A549 (cell line): ENCODE measurements at regions not wholly inside any gene's neighbourhood (a gene's known extent, or its start where the extent isn't known, plus 50 kb on each side); places are given as distances from the start of the nearest gene placed in this dataset.

Experiments used
- ATAC-seq, 2 experiments: fragments of 200-7000 bp in 1 of 2; fragments of >200 bp in 1 of 2; cut with Nextera tagmentation in 1 of 2; cut with Tn5 transposase in 1 of 2; 3 replicates each; pipeline versions ENCODE4 v1.8.0 to v1.9.1; 2018 to 2020; ENCODE audit warnings: mild to moderate bottlenecking in 1 of 2, moderate library complexity in 1 of 2
- CTCF ChIA-PET: fragments of 300-600 bp; sonication (Branson Sonifier 250); formaldehyde crosslinking; extraction: SDS; loops from one replicate; lab custom pipeline; 2021; ENCODE audit warnings: antibody characterized with exemption, inconsistent platforms; lab: Yijun Ruan, JAX
- POLR2A ChIA-PET: fragments of 350-600 bp; formaldehyde crosslinking; extraction: SDS; loops from one replicate; lab custom pipeline; 2021; ENCODE audit warnings: antibody characterized with exemption, inconsistent platforms; lab: Yijun Ruan, JAX
- DNase-seq, 2 experiments: peaks; one replicate each; pipeline versions ENCODE4 v3.0.0 to v3.0.0-alpha.2; 2011 to 2016; ENCODE audit warnings: low read depth in 1 of 2, low spot score in 1 of 2
- FAIRE-seq: peaks from 2 replicates; lab custom pipeline; 2011; peaks lifted over from hg19 to GRCh38; lab: Jason Lieb, UNC
- H3K27ac ChIP-seq, 2 experiments: fragments of >200 bp; sonication (Bioruptor Twin); formaldehyde crosslinking; 3 replicates each; pipeline ENCODE4 v1.5.1; 2016 to 2017
- H3K4me1 ChIP-seq: fragments of >200 bp; sonication (Bioruptor Twin); formaldehyde crosslinking; 3 replicates; pipeline ENCODE4 v1.6.1; 2016
- H3K4me2 ChIP-seq: fragments of >200 bp; sonication (Bioruptor Twin); formaldehyde crosslinking; 3 replicates; pipeline ENCODE4 v1.6.1; 2016
- H3K4me3 ChIP-seq: fragments of >200 bp; sonication (Bioruptor Twin); formaldehyde crosslinking; 3 replicates; pipeline ENCODE4 v1.5.1; 2016
- H3K9me3 ChIP-seq: fragments of >200 bp; sonication (Bioruptor Twin); formaldehyde crosslinking; 3 replicates; pipeline ENCODE4 v1.6.1; 2016
- BCL3 ChIP-seq: fragments of >200 bp; sonication (Bioruptor Twin); formaldehyde crosslinking; IDR thresholded peaks from 3 replicates; pipeline ENCODE4 v1.6.1; 2016
- CBX8 ChIP-seq: fragments of 200-600 bp; sonication (generic); IDR thresholded peaks from 2 replicates; pipeline ENCODE4 v1.6.1; 2016
- CEBPB ChIP-seq, 2 experiments: fragments of >200 bp in 1 of 2; sonication (Bioruptor Twin) in 1 of 2; formaldehyde crosslinking in 1 of 2; IDR thresholded peaks; 2 replicates each; pipeline ENCODE4 v1.6.1; 2012 to 2016
- CHD2 ChIP-seq: fragments of 150-350 bp; IDR thresholded peaks from 2 replicates; pipeline ENCODE4 v1.6.1; 2014; ENCODE audit warnings: low read length; ENCODE audit not compliant: partially characterized antibody
- EHMT2 ChIP-seq: fragments of 200-600 bp; sonication (generic); IDR thresholded peaks from 2 replicates; pipeline ENCODE4 v1.6.1; 2016; ENCODE audit warnings: antibody characterized with exemption, low read depth, mild to moderate bottlenecking, moderate library complexity
- EP300 ChIP-seq, 2 experiments: fragments of >200 bp; sonication (Bioruptor Twin); formaldehyde crosslinking; IDR thresholded peaks; 2 replicates in 1 of 2; 3 replicates in 1 of 2; pipeline ENCODE4 v1.6.1; 2016 to 2017
- FOSB ChIP-seq: fragments of 250-450 bp; sonication (Bioruptor Pico); IDR thresholded peaks from 2 replicates; pipeline ENCODE4 v1.5.0; 2020; ENCODE audit warnings: mild to moderate bottlenecking, moderate library complexity
- FOSL2 ChIP-seq, 2 experiments: fragments of 450-650 bp in 1 of 2; fragments of >200 bp in 1 of 2; sonication (Bioruptor Twin) in 1 of 2; formaldehyde crosslinking; IDR thresholded peaks; 2 replicates each; pipeline versions ENCODE4 v1.5.0 to v1.6.1; 2016 to 2020; ENCODE audit warnings: mild to moderate bottlenecking in 1 of 2, moderate library complexity in 1 of 2
- HES2 ChIP-seq: fragments of >200 bp; sonication (Bioruptor Twin); formaldehyde crosslinking; IDR thresholded peaks from 2 replicates; pipeline ENCODE4 v1.6.1; 2016
- HOXA7 ChIP-seq: fragments of 250-450 bp; sonication (Bioruptor Pico); IDR thresholded peaks from 2 replicates; pipeline ENCODE4 v1.5.0; 2020; ENCODE audit warnings: mild to moderate bottlenecking, moderate library complexity
- HOXB13 ChIP-seq: fragments of 250-450 bp; sonication (Bioruptor Pico); IDR thresholded peaks from 2 replicates; pipeline ENCODE4 v1.5.0; 2020; ENCODE audit warnings: low read depth, mild to moderate bottlenecking, moderate library complexity
- JUNB ChIP-seq: fragments of >200 bp; sonication (Bioruptor Twin); formaldehyde crosslinking; IDR thresholded peaks from 2 replicates; pipeline ENCODE4 v1.6.1; 2016
- KDM1A ChIP-seq: fragments of 200-600 bp; sonication (generic); IDR thresholded peaks from 2 replicates; pipeline ENCODE4 v1.6.1; 2016; ENCODE audit warnings: low read depth, mild to moderate bottlenecking
- MAFK ChIP-seq: fragments of 450-650 bp; IDR thresholded peaks from 2 replicates; pipeline ENCODE4 v1.6.1; 2014; ENCODE audit not compliant: partially characterized antibody
- MAX ChIP-seq: IDR thresholded peaks from 2 replicates; pipeline ENCODE4 v1.6.1; 2012
- MYC ChIP-seq: IDR thresholded peaks from 2 replicates; pipeline ENCODE4 v1.6.1; 2012; ENCODE audit warnings: mild to moderate bottlenecking, inconsistent platforms, low read length, improper control_type of control experiment, borderline replicate concordance
- NFE2L2 ChIP-seq: fragments of 150-350 bp; conservative IDR thresholded peaks from 2 replicates; pipeline ENCODE4 v1.6.1; 2014; ENCODE audit warnings: low read length
- NPAS2 ChIP-seq: fragments of 250-450 bp; sonication (Bioruptor Pico); IDR thresholded peaks from 2 replicates; pipeline ENCODE4 v1.8.0; 2022; ENCODE audit warnings: mild to moderate bottlenecking, moderate library complexity, borderline replicate concordance
- PBX3 ChIP-seq: IDR thresholded peaks from 2 replicates; pipeline ENCODE4 v1.6.1; 2012
- POLR2A ChIP-seq: IDR thresholded peaks from 2 replicates; pipeline ENCODE4 v1.6.1; 2012; ENCODE audit warnings: mild to moderate bottlenecking, low read length
- POLR2AphosphoS2 ChIP-seq: conservative IDR thresholded peaks from 2 replicates; pipeline ENCODE4 v1.6.1; 2012; ENCODE audit warnings: low read length, improper control_type of control experiment, inconsistent platforms
- RAD21 ChIP-seq, 2 experiments: fragments of >200 bp in 1 of 2; sonication (Bioruptor Twin) in 1 of 2; formaldehyde crosslinking in 1 of 2; IDR thresholded peaks in 1 of 2; conservative IDR thresholded peaks in 1 of 2; 2 replicates in 1 of 2; 3 replicates in 1 of 2; pipeline ENCODE4 v1.6.1; 2012 to 2018; ENCODE audit warnings: inconsistent platforms in 1 of 2
- RFX5 ChIP-seq: fragments of 450-650 bp; IDR thresholded peaks from 2 replicates; pipeline ENCODE4 v1.7.1; 2014; ENCODE audit warnings: antibody characterized with exemption, mild to moderate bottlenecking, moderate library complexity
- SREBF2 ChIP-seq: fragments of 450-650 bp; IDR thresholded peaks from 2 replicates; pipeline ENCODE4 v1.6.1; 2014; ENCODE audit warnings: mild to moderate bottlenecking, moderate library complexity
- TFCP2L1 ChIP-seq: fragments of 250-450 bp; sonication (Bioruptor Pico); IDR thresholded peaks from 2 replicates; pipeline ENCODE4 v1.5.0; 2021; ENCODE audit warnings: mild to moderate bottlenecking
- ZC3H11A ChIP-seq: fragments of 450-650 bp; IDR thresholded peaks from 2 replicates; pipeline ENCODE4 v1.6.1; 2014; ENCODE audit warnings: antibody characterized with exemption, mild to moderate bottlenecking
- ZSCAN20 ChIP-seq: fragments of 250-450 bp; sonication (Bioruptor Pico); IDR thresholded peaks from 2 replicates; pipeline ENCODE4 v1.8.0; 2022; ENCODE audit warnings: mild to moderate bottlenecking, moderate library complexity
- WGBS: methylation state at CpG from one replicate; pipeline ENCODE4 v1.1.6; 2017; ENCODE audit errors: missing lambda C conversion rate; 5-methylcytosine and 5-hydroxymethylcytosine counted together

DNA sequence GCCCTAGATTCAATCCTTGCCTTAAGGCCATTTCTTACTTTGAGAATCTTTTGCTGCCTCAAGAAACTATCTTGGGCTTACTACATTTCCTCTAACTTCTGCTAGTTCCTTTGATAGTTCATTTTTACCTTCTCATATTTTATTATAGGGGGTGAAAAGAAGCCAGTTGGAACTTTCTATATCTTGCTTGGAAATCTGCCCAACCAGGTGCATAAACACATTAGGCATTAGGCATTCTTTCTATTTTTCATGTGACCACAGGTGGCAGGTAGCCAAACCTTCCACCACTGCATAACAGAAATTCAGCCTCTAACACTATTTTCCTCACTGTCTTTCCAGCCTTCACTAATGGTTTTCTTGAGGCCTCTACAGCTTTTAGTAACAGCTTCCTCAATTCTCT is 300.0 kb upstream of the SP8 start:
- DNase-seq (no peak), ATAC-seq (no peak), FAIRE-seq (no peak)
- POLR2A ChIA-PET, result no interaction called here
- no peak overlapping the region for H3K27ac ChIP-seq
- TF ChIP-seq MYC (no peak), SREBF2 (no peak), BCL3 (no peak), NFE2L2 (no peak), FOSB (CRISPR knock-in tag) (no peak), RAD21 (conservative IDR thresholded peaks at IDR 0.05 in 1 of 2, IDR thresholded peaks at IDR 0.05 in 1 of 2) (no peak), RFX5 (no peak), ZC3H11A (no peak), MAX (no peak), MAFK (no peak), TFCP2L1 (CRISPR knock-in tag) (no peak), KDM1A (no peak), ZSCAN20 (CRISPR knock-in tag) (no peak), CHD2 (no peak), NPAS2 (CRISPR knock-in tag) (no peak), HOXB13 (no peak)
- TF ChIP-seq, all 56 proteins: peak for 0
- Histone ChIP-seq H3K9me3 (no peaks in the 10 kb centered on the region), H3K4me3 (no peak overlapping the region), H3K4me2 (no peak overlapping the region), H3K4me1 (no peaks in the 10 kb centered on the region)
- CTCF ChIA-PET, result no interaction called here

GRCh38 chr7:21089653-21090052 is 303.0 kb upstream of the SP8 start:
- no peak for FAIRE-seq
- TF ChIP-seq JUNB (no peak), HES2 (no peak), PBX3 (no peak), POLR2AphosphoS2 (no peak), NFE2L2 (no peak), RAD21 (conservative IDR thresholded peaks at IDR 0.05 in 1 of 2, IDR thresholded peaks at IDR 0.05 in 1 of 2) (no peak), FOSL2 (IDR thresholded peaks at IDR 0.05) (no peak), FOSL2 (CRISPR knock-in tag; IDR thresholded peaks at IDR 0.05) (no peak), CEBPB (IDR thresholded peaks at IDR 0.05) (no peak), EP300 (IDR thresholded peaks at IDR 0.05) (no peak), POLR2A (no peak), CBX8 (no peak), EHMT2 (no peak), SREBF2 (no peak), HOXA7 (no peak)

More at GRCh38 chr7:21089653-21090052, 303.0 kb upstream of the SP8 start:
- Histone ChIP-seq H3K9me3 (no peaks in the 10 kb centered on the region), H3K4me1 (no peaks in the 10 kb centered on the region), H3K4me3 (no peak overlapping the region), H3K4me2 (no peak overlapping the region), H3K27ac (no peak overlapping the region)
- ChIA-PET POLR2A (no interaction called here), CTCF (no interaction called here)
- no peak for ATAC-seq
- no peak for DNase-seq
- WGBS, result 5% methylated on average over 4 of the region's 4 CpGs
